Lower lobe of right lung (tissue), 2 donors: ENCODE measurements at regions not wholly inside any gene's neighbourhood (a gene's known extent, or its start where the extent isn't known, plus 50 kb on each side); places are given as distances from the start of the nearest gene placed in this dataset.

Experiments used
- ATAC-seq, 2 donors: fragments of 200-7000 bp; cut with Tn5 transposase; one replicate each; pipeline ENCODE4 v1.9.1; 2020 to 2022; ENCODE audit warnings: mild to moderate bottlenecking in 2 of 2, moderate library complexity in 2 of 2
- DNase-seq: peaks from one replicate; pipeline ENCODE4 v3.0.0-alpha.2; 2020
- H3K27ac ChIP-seq: fragments of 200-600 bp; one replicate; pipeline ENCODE4 v1.8.0; 2022
- H3K27me3 ChIP-seq: fragments of 200-600 bp; one replicate; pipeline ENCODE4 v1.8.0; 2022; ENCODE audit warnings: low read depth
- H3K36me3 ChIP-seq: fragments of 200-600 bp; one replicate; pipeline ENCODE4 v1.8.0; 2022; ENCODE audit warnings: mild to moderate bottlenecking
- H3K4me1 ChIP-seq: fragments of 200-600 bp; one replicate; pipeline ENCODE4 v1.8.0; 2022
- H3K4me3 ChIP-seq: fragments of 200-600 bp; one replicate; pipeline ENCODE4 v1.8.0; 2022; ENCODE audit warnings: mild to moderate bottlenecking
- H3K9me3 ChIP-seq: fragments of 200-600 bp; one replicate; pipeline ENCODE4 v1.8.0; 2022
- intact Hi-C: fragments of 100-400 bp; cut with DNase I; formaldehyde crosslinking; loops from one replicate; pipeline ENCODE4 v1.11.0; 2022
- TF ChIP-seq, protein P1 (sequence below): fragments of 200-600 bp; IDR thresholded peaks from one replicate; pipeline ENCODE4 v1.8.0; 2022; ENCODE audit warnings: antibody characterized with exemption, mild to moderate bottlenecking
- donor health status: DM: no; HTN: yes; CAD: no; lungs with severe emphysema.

DNA sequence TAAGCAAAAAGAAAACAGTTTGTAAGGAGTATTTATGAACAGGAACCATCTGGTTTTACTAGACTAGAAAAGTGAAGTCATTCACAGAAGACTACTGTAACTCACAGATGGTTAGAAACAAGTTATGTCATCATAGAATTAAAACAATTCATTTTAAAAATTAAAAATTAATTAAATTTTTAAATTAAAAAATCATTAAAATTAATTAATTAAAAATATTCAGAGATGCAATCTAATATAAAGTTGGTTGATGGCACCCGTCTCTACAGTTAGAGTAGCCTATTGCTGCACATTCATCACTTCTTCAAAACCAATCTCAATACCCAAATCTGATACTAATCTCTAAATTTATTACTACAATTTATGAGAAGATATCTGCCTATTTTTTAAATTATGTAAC lies 454.8 kb upstream of the NUPR2 start:
- TF ChIP-seq, protein P1, sequence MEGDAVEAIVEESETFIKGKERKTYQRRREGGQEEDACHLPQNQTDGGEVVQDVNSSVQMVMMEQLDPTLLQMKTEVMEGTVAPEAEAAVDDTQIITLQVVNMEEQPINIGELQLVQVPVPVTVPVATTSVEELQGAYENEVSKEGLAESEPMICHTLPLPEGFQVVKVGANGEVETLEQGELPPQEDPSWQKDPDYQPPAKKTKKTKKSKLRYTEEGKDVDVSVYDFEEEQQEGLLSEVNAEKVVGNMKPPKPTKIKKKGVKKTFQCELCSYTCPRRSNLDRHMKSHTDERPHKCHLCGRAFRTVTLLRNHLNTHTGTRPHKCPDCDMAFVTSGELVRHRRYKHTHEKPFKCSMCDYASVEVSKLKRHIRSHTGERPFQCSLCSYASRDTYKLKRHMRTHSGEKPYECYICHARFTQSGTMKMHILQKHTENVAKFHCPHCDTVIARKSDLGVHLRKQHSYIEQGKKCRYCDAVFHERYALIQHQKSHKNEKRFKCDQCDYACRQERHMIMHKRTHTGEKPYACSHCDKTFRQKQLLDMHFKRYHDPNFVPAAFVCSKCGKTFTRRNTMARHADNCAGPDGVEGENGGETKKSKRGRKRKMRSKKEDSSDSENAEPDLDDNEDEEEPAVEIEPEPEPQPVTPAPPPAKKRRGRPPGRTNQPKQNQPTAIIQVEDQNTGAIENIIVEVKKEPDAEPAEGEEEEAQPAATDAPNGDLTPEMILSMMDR = no peak
- Histone ChIP-seq H3K36me3 (no peaks in the 10 kb centered on the region), H3K27ac (no peak overlapping the region), H3K27me3 (no peaks in the 10 kb centered on the region), H3K4me1 (no peaks in the 10 kb centered on the region), H3K4me3 (no peak overlapping the region), H3K9me3 (peaks cover 5% of the 10 kb centered on the region)
- no peak for DNase-seq
- intact Hi-C loops = no loop called here
- no peak for ATAC-seq

DNA sequence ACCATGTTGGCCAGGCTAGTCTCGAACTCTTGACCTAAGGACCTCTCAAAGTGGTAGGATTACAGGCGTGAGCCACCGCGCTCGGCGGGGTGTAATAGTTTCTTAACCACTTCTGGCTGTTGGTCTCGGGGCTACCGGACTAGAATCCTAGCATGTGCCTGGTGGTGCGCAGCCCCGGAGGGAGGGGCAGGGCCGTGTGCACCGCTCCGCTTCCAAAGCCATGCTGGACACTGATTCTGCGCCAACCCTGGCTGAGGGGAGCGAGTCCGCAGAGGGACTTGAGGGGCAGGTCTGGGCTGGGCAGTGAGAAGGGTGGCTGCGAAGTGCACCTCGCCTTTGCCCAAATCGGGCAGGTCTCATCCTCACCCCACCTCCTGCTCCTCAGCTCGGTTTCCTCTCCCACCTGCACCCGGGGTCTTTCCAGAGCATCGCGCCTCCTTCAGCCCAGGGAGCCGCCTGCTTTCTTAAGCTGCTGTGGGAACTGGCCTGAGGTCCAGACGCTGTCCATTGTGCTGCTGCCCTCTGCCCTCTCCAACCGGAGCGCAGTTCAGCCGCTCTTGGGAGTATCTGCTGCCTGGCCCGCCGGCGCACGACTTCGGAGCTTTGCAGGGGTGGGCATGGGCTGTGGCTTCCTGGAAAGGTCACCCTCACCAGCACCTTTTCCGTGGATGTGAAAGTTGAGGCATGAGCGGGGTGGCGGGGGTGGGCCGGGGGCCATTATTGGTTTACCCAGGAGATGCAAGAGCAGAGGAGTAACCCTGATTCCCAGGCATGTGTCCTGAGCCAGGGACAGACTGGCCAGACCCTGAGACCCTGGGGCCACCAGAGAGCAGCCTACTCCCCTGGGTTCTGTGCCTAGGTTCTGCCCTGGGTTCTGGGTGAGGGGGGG lies 422.6 kb upstream of the NUPR2 start:
- Histone ChIP-seq H3K9me3 (peaks cover 29% of the 10 kb centered on the region), H3K4me3 (no peak overlapping the region), H3K27me3 (no peaks in the 10 kb centered on the region), H3K36me3 (no peaks in the 10 kb centered on the region), H3K27ac (no peak overlapping the region), H3K4me1 (no peaks in the 10 kb centered on the region)
- TF ChIP-seq, protein P1 = no peak
- intact Hi-C loops = no loop called here
- DNase-seq (no peak), ATAC-seq (no peak)

DNA sequence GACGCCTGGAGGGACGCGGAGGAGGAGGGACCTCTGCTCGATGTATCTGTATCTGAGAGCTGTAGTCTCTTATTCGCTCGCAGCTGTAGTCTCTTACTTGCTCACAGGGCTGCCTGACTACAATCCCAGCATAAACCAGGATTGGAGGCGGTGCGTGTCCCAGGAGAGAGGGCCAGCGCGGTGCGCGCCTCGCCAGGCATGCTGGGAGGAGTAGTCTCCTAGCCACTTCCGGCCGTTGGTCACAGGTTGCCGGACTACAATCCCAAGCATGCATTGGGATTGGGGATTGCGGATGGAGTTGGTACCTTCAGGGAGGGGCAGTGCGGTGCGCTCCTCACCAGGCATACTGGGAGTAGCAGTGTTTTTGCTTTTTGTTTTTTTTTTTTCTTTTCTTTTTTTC lies 421.7 kb upstream of the NUPR2 start:
- peaks cover 32% of the 10 kb centered on the region for H3K9me3 ChIP-seq
- TF ChIP-seq, protein P1 = no peak
- no peak overlapping the region for H3K27ac ChIP-seq
- intact Hi-C loops = no loop called here
- H3K27me3 ChIP-seq = no peaks in the 10 kb centered on the region
- no peaks in the 10 kb centered on the region for H3K4me1 ChIP-seq
- ATAC-seq = peak; percentile 19 to 58
- H3K36me3 ChIP-seq = no peaks in the 10 kb centered on the region
- H3K4me3 ChIP-seq = peak overlapping the region; percentile 11
- DNase-seq = no peak

DNA sequence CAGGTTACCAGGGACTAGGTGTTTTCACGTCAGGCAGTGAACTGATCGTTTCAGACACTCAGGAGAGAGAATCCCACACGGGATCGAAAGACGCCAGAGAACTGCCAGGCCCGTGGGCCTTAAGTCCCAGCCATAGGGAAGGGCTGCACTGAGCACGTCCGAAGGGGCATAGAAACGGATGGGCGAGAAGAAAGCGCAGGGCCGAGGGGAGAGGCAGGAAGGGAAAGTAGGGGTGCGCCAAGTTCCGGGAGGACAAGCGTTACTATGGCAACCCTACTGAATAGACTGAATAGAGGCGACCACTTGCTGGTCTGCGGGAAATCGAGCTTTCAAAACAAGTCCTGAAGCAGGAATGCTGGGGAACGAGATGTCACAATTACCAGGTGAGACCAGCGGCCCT lies 421.3 kb upstream of the NUPR2 start:
- H3K4me3 ChIP-seq = peak overlapping the region; percentile 11
- no peaks in the 10 kb centered on the region for H3K36me3 ChIP-seq
- TF ChIP-seq, protein P1 = no peak
- H3K4me1 ChIP-seq = no peaks in the 10 kb centered on the region
- H3K27me3 ChIP-seq = no peaks in the 10 kb centered on the region
- ATAC-seq (no peak), DNase-seq (no peak)
- no peak overlapping the region for H3K27ac ChIP-seq
- H3K9me3 ChIP-seq = peaks cover 32% of the 10 kb centered on the region
- intact Hi-C loops = no loop called here

DNA sequence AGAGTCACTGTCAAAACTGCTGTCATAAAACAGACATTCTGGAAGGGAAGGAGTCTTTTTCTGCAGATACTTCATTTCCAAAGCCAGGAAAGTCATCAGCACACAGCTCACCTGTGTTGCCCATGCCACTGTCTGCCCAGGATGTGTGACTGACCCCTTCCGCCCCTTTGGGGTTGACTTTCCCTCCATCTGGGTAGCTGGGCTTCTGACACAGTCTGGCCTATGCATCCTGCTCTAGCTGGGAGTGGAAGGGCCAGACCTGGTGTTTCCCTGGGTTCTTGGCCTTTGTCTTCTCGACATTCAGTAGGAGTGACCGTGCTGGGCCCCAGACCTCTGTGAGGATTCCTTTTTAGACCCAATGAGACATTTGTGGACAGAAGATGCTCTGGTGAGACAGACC lies 378.9 kb upstream of the NUPR2 start:
- H3K27ac ChIP-seq = no peak overlapping the region
- no peaks in the 10 kb centered on the region for H3K4me1 ChIP-seq
- TF ChIP-seq, protein P1 = no peak
- ATAC-seq = no peak
- H3K4me3 ChIP-seq = no peak overlapping the region
- intact Hi-C loops = no loop called here
- DNase-seq = no peak
- H3K9me3 ChIP-seq = peaks cover 30% of the 10 kb centered on the region
- H3K36me3 ChIP-seq = no peaks in the 10 kb centered on the region
- no peaks in the 10 kb centered on the region for H3K27me3 ChIP-seq
